ENCODE measurements at regions not wholly inside any gene's neighbourhood (a gene's known extent, or its start where the extent isn't known, plus 50 kb on each side); places are given as distances from the start of the nearest gene placed in this dataset.

GRCh38 chr1:47572731-47573430 is 135.0 kb downstream of the FOXD2 start:
- TF ChIP-seq CTCF (conservative IDR thresholded peaks at IDR 0.05; ENCODE audit: low read depth, low read length) (no peak), EZH2phosphoT487 (IDR thresholded peaks at IDR 0.05; ENCODE audit: borderline replicate concordance, low read length) (no peak)
